GM12878 (cell line): ENCODE measurements at regions not wholly inside any gene's neighbourhood (a gene's known extent, or its start where the extent isn't known, plus 50 kb on each side); places are given as distances from the start of the nearest gene placed in this dataset.
"Not testable (repeated sequence)": the region's sequence is repeated elsewhere in the genome, so short reads cannot be mapped to it uniquely, and the experiment has no call there.

Source experiments
- ATAC-seq: fragments of 200-7000 bp; cut with Tn5 transposase; 3 replicates; pipeline ENCODE4 v1.9.1; 2020; ENCODE audit warnings: mild to moderate bottlenecking, moderate library complexity
- BruUV-seq: library from RNA; stranded (reverse); fragments of 400-500 nt; replicated peaks from 2 replicates; lab custom pipeline; 2021; lab: Mats Ljungman, UMichigan
- CTCF ChIA-PET: fragments of 300-600 bp; sonication (Branson Sonifier 250); formaldehyde crosslinking; extraction: SDS; loops from one replicate; lab custom pipeline; 2021; ENCODE audit warnings: inconsistent platforms; lab: Yijun Ruan, JAX
- POLR2A ChIA-PET: fragments of 350-600 bp; formaldehyde crosslinking; extraction: SDS; loops from one replicate; lab custom pipeline; 2021; ENCODE audit warnings: inconsistent platforms; lab: Charles Lee
- RAD21 ChIA-PET: fragments of 300-600 bp; sonication (Branson Sonifier 250); formaldehyde crosslinking; loops from one replicate; lab custom pipeline; 2023; ENCODE audit warnings: antibody characterized with exemption; ENCODE audit not compliant: unreplicated experiment; lab: Charles Lee
- SMC1A ChIA-PET: fragments of 300-600 bp; sonication (Branson Sonifier 250); formaldehyde crosslinking; loops from one replicate; lab custom pipeline; 2023; ENCODE audit not compliant: unreplicated experiment, uncharacterized antibody; lab: Charles Lee
- DNase-seq: peaks from one replicate; pipeline ENCODE4 v3.0.0-alpha.2; 2011; ENCODE audit warnings: low read depth, low spot score
- FAIRE-seq: peaks from 3 replicates; lab custom pipeline; 2011; peaks lifted over from hg19 to GRCh38; lab: Jason Lieb, UNC
- H2AFZ ChIP-seq: 2 replicates; pipeline ENCODE4 v1.6.0; 2011; ENCODE audit warnings: low read depth, low read length, control low read depth; ENCODE audit not compliant: control insufficient read depth
- H3K27ac ChIP-seq: 2 replicates; pipeline ENCODE4 v1.5.1; 2011; ENCODE audit warnings: control low read depth; ENCODE audit not compliant: control insufficient read depth, insufficient read depth
- H3K27me3 ChIP-seq, 2 experiments: replicated peaks in 1 of 2; 2 replicates each; pipeline versions ENCODE4 v1.6.0 to v1.6.1; 2011; ENCODE audit warnings: low read length in 1 of 2; ENCODE audit not compliant: control insufficient read depth in 2 of 2, insufficient read depth in 2 of 2
- H3K36me3 ChIP-seq, 2 experiments: 2 replicates each; pipeline ENCODE4 v1.5.1; 2011; ENCODE audit warnings: low read length in 1 of 2; ENCODE audit not compliant: control insufficient read depth in 2 of 2, insufficient read depth in 2 of 2
- H3K4me1 ChIP-seq: 2 replicates; pipeline ENCODE4 v1.6.1; 2011; ENCODE audit warnings: mild to moderate bottlenecking, low read length, moderate library complexity, mixed read lengths; ENCODE audit not compliant: control insufficient read depth, insufficient read depth
- H3K4me2 ChIP-seq: 2 replicates; pipeline ENCODE4 v1.6.0; 2011; ENCODE audit warnings: control low read depth; ENCODE audit not compliant: control insufficient read depth, insufficient read depth
- H3K4me3 ChIP-seq: fragments of 200-600 bp; sonication (generic); 2 replicates; pipeline ENCODE4 v1.5.1; 2016
- H3K79me2 ChIP-seq: 2 replicates; pipeline ENCODE4 v1.6.0; 2011; ENCODE audit warnings: low read length; ENCODE audit not compliant: control insufficient read depth, insufficient read depth
- H3K9ac ChIP-seq: 2 replicates; pipeline ENCODE4 v1.8.0; 2011; ENCODE audit warnings: low read length, control low read depth, mixed read lengths; ENCODE audit not compliant: control insufficient read depth, insufficient read depth
- H3K9me3 ChIP-seq: replicated peaks from 3 replicates; pipeline ENCODE4 v1.5.1; 2011; ENCODE audit warnings: mild to moderate bottlenecking, low read length; ENCODE audit not compliant: control insufficient read depth, insufficient read depth
- H4K20me1 ChIP-seq: 2 replicates; pipeline ENCODE4 v1.6.0; 2011; ENCODE audit not compliant: control insufficient read depth, insufficient read depth
- BACH1 ChIP-seq: fragments of 450-650 bp; IDR thresholded peaks from 2 replicates; pipeline ENCODE4 v1.6.1; 2017; ENCODE audit warnings: mild to moderate bottlenecking, borderline replicate concordance
- BMI1 ChIP-seq: fragments of 450-650 bp; IDR thresholded peaks from 2 replicates; pipeline ENCODE4 v1.6.1; 2016; ENCODE audit warnings: mild to moderate bottlenecking, moderate library complexity, borderline replicate concordance
- CHD1 ChIP-seq: IDR thresholded peaks from 2 replicates; pipeline ENCODE4 v1.6.1; 2012; ENCODE audit warnings: low read depth, low read length, improper control_type of control experiment
- FOXK2 ChIP-seq: fragments of 450-650 bp; IDR thresholded peaks from 2 replicates; pipeline ENCODE4 v1.6.1; 2017; ENCODE audit warnings: mild to moderate bottlenecking, moderate library complexity
- IKZF1 ChIP-seq: fragments of 450-650 bp; conservative IDR thresholded peaks from 2 replicates; pipeline ENCODE4 v1.6.1; 2017; ENCODE audit warnings: antibody characterized with exemption, mild to moderate bottlenecking
- MTA3 ChIP-seq: IDR thresholded peaks from 2 replicates; pipeline ENCODE4 v1.6.1; 2012; ENCODE audit warnings: low read length, inconsistent platforms, borderline replicate concordance
- RB1 ChIP-seq: fragments of 450-650 bp; formaldehyde crosslinking; IDR thresholded peaks from 2 replicates; pipeline ENCODE4 v1.6.1; 2017; ENCODE audit warnings: mild to moderate bottlenecking, borderline replicate concordance
- RCOR1 ChIP-seq: conservative IDR thresholded peaks from 2 replicates; pipeline ENCODE4 v1.6.1; 2012; ENCODE audit warnings: low read depth, low read length, improper control_type of control experiment
- RUNX3 ChIP-seq: IDR thresholded peaks from 2 replicates; pipeline ENCODE4 v1.6.1; 2012; ENCODE audit warnings: low read length, inconsistent platforms
- WGBS: methylation state at CpG from one replicate; pipeline ENCODE4 v1.1.6; 2016; ENCODE audit warnings: low lambda C conversion rate; ENCODE audit not compliant: insufficient replicate concordance, insufficient coverage; ENCODE audit errors: missing lambda C conversion rate; 5-methylcytosine and 5-hydroxymethylcytosine counted together
- in situ Hi-C: fragments of 300-500 bp; cut with MboI; formaldehyde crosslinking; loops from 9 replicates; pipeline ENCODE4 v1.14.3; 2018; ENCODE audit warnings: mixed read lengths
- intact Hi-C: fragments of 100-400 bp; cut with micrococcal nuclease; formaldehyde crosslinking; loops from one replicate; pipeline ENCODE4 v1.14.2; 2022; ENCODE audit not compliant: unreplicated experiment
- TF ChIP-seq, protein P1 (sequence below): fragments of 450-650 bp; IDR thresholded peaks from 2 replicates; pipeline ENCODE4 v1.6.1; 2017; ENCODE audit warnings: mild to moderate bottlenecking, low read depth, inconsistent platforms; ENCODE audit not compliant: poor library complexity, severe bottlenecking
- TF ChIP-seq, protein P2 (sequence below): fragments of 450-650 bp; IDR thresholded peaks from 2 replicates; pipeline ENCODE4 v1.6.1; 2018; ENCODE audit warnings: borderline replicate concordance, mild to moderate bottlenecking; ENCODE audit not compliant: partially characterized antibody
- TF ChIP-seq, protein P3 (sequence below): IDR thresholded peaks from 2 replicates; pipeline ENCODE4 v1.6.1; 2012; ENCODE audit warnings: low read length, inconsistent platforms

DNA sequence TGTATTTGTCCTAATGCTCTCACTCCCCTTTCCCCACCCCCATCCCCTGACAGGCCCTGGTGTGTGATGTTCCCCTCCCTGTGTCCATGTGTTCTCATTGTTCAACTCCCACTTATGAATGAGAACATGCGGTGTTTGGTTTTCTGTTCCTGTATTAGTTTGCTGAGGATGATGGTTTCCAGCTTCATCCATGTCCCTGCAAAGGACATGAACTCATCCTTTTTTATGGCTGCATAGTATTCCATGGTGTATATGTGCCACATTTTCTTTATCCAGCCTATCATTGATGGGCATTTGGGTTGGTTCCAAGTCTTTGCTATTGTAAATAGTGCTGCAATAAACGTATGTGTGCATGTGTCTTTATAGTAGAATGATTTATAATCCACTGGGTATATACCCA lies 52.3 kb upstream of the BMP5 start:
- H3K79me2 ChIP-seq, H3K27ac ChIP-seq, SMC1A ChIA-PET, RAD21 ChIA-PET, H3K4me1 ChIP-seq, DNase-seq, CTCF ChIA-PET, POLR2A ChIA-PET, H2AFZ ChIP-seq, H3K9ac ChIP-seq, H3K36me3 ChIP-seq, FAIRE-seq, BruUV-seq, H3K4me3 ChIP-seq, H4K20me1 ChIP-seq, H3K9me3 ChIP-seq, H3K4me2 ChIP-seq, H3K27me3 ChIP-seq, in situ Hi-C loops, ATAC-seq, intact Hi-C loops: not testable (repeated sequence)
- 0% methylated on average over 2 of the region's 2 CpGs for WGBS

DNA sequence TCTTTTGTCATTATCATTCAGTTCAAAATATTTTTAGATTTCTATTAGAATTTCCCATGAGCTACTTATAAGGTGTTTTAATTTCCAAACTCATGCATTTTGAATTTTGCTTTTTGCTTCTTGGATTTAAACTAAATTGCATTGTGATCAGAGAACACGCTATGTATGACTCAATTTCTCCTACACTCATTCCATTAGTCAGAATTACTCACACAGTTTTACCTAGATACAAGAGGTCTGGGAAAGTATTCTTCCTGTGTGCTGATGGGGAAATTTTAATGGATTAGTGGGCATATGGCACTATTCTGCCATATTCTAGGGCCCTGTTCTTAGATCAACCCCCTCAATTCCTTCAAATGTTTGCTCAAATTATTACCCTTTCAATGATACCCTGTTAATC lies 49.9 kb upstream of the BMP5 start:
- Histone ChIP-seq H3K27ac (no peak overlapping the region), H3K4me2 (no peak overlapping the region), H3K4me1 (no peaks in the 10 kb centered on the region), H3K9me3 (no peaks in the 10 kb centered on the region), H3K4me3 (no peak overlapping the region), H3K27me3 (no peaks in the 10 kb centered on the region), H2AFZ (no peak overlapping the region), H3K36me3 (no peaks in the 10 kb centered on the region), H3K79me2 (no peaks in the 10 kb centered on the region), H3K9ac (no peak overlapping the region), H4K20me1 (no peaks in the 10 kb centered on the region)
- SMC1A ChIA-PET: no interaction called here
- CTCF ChIA-PET: no interaction called here
- WGBS: 64% methylated on average over 1 of the region's 1 CpG
- POLR2A ChIA-PET: no interaction called here
- in situ Hi-C loops: no loop called here
- RAD21 ChIA-PET: no interaction called here
- DNase-seq (no peak), FAIRE-seq (no peak), ATAC-seq (no peak)
- BruUV-seq: no TSS peak
- intact Hi-C loops: no loop called here
- no peak for TF ChIP-seq RB1
- TF ChIP-seq, protein P1, sequence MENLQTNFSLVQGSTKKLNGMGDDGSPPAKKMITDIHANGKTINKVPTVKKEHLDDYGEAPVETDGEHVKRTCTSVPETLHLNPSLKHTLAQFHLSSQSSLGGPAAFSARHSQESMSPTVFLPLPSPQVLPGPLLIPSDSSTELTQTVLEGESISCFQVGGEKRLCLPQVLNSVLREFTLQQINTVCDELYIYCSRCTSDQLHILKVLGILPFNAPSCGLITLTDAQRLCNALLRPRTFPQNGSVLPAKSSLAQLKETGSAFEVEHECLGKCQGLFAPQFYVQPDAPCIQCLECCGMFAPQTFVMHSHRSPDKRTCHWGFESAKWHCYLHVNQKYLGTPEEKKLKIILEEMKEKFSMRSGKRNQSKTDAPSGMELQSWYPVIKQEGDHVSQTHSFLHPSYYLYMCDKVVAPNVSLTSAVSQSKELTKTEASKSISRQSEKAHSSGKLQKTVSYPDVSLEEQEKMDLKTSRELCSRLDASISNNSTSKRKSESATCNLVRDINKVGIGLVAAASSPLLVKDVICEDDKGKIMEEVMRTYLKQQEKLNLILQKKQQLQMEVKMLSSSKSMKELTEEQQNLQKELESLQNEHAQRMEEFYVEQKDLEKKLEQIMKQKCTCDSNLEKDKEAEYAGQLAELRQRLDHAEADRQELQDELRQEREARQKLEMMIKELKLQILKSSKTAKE: no peak
- TF ChIP-seq MTA3: no peak
- no peak for TF ChIP-seq RUNX3
- no peak for TF ChIP-seq BACH1
- TF ChIP-seq CHD1: no peak
- no peak for TF ChIP-seq IKZF1
- TF ChIP-seq, protein P2, sequence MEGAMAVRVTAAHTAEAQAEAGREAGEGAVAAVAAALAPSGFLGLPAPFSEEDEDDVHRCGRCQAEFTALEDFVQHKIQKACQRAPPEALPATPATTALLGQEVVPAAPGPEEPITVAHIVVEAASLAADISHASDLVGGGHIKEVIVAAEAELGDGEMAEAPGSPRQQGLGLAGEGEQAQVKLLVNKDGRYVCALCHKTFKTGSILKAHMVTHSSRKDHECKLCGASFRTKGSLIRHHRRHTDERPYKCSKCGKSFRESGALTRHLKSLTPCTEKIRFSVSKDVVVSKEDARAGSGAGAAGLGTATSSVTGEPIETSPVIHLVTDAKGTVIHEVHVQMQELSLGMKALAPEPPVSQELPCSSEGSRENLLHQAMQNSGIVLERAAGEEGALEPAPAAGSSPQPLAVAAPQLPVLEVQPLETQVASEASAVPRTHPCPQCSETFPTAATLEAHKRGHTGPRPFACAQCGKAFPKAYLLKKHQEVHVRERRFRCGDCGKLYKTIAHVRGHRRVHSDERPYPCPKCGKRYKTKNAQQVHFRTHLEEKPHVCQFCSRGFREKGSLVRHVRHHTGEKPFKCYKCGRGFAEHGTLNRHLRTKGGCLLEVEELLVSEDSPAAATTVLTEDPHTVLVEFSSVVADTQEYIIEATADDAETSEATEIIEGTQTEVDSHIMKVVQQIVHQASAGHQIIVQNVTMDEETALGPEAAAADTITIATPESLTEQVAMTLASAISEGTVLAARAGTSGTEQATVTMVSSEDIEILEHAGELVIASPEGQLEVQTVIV: no peak
- no peak for TF ChIP-seq FOXK2
- no peak for TF ChIP-seq BMI1
- TF ChIP-seq, protein P3, sequence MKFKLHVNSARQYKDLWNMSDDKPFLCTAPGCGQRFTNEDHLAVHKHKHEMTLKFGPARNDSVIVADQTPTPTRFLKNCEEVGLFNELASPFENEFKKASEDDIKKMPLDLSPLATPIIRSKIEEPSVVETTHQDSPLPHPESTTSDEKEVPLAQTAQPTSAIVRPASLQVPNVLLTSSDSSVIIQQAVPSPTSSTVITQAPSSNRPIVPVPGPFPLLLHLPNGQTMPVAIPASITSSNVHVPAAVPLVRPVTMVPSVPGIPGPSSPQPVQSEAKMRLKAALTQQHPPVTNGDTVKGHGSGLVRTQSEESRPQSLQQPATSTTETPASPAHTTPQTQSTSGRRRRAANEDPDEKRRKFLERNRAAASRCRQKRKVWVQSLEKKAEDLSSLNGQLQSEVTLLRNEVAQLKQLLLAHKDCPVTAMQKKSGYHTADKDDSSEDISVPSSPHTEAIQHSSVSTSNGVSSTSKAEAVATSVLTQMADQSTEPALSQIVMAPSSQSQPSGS: no peak
- no peak for TF ChIP-seq RCOR1
